HCT116 (cell line): ENCODE measurements at regions not wholly inside any gene's neighbourhood (a gene's known extent, or its start where the extent isn't known, plus 50 kb on each side); places are given as distances from the start of the nearest gene placed in this dataset.

Experiments used
- ATAC-seq: fragments of 200-7000 bp; cut with Tn5 transposase; 2 replicates; pipeline ENCODE4 v1.9.1; 2020; ENCODE audit warnings: mild to moderate bottlenecking, moderate library complexity
- BruUV-seq: library from RNA; stranded (reverse); fragments of 400-500 nt; replicated peaks from 2 replicates; lab custom pipeline; 2021; lab: Mats Ljungman, UMichigan
- CTCF ChIA-PET: fragments of 300-600 bp; sonication (Branson Sonifier 250); formaldehyde crosslinking; loops from one replicate; lab custom pipeline; 2021; ENCODE audit warnings: antibody characterized with exemption; lab: Charles Lee
- POLR2A ChIA-PET: fragments of 300-600, 350-600 bp; sonication (Branson Sonifier 250); formaldehyde crosslinking; loops from one replicate; lab custom pipeline; 2021; ENCODE audit warnings: antibody characterized with exemption; lab: Charles Lee
- RAD21 ChIA-PET, 2 experiments: fragments of 300-600 bp; sonication (Branson Sonifier 250); formaldehyde crosslinking; loops; one replicate each; lab custom pipeline; 2023; ENCODE audit warnings: low total read pairs in 2 of 2; ENCODE audit not compliant: uncharacterized antibody in 2 of 2, unreplicated experiment in 2 of 2, low non-redundant PET in 1 of 2; lab: Charles Lee
- DNase-seq: peaks from one replicate; pipeline ENCODE4 v3.0.0-alpha.2; 2010; ENCODE audit warnings: low read depth, low spot score
- H2AFZ ChIP-seq: fragments of 200-600 bp; shearing (Covaris generic), sonication (generic); 2 replicates; pipeline ENCODE4 v1.6.1; 2017; ENCODE audit warnings: low read depth, mixed run types, mixed read lengths, antibody characterized with exemption, low read length; ENCODE audit not compliant: poor library complexity, severe bottlenecking
- H3K27ac ChIP-seq: 2 replicates; pipeline ENCODE4 v1.5.1; 2012; ENCODE audit warnings: low read depth, low read length
- H3K27me3 ChIP-seq: fragments of 200-600 bp; sonication (generic); 2 replicates; pipeline ENCODE4 v1.6.1; 2016; ENCODE audit warnings: mixed run types, low read length, mixed read lengths; ENCODE audit not compliant: insufficient read depth
- H3K36me3 ChIP-seq, 2 experiments: fragments of 200-500 bp in 1 of 2; fragments of 200-600 bp in 1 of 2; sonication (Bioruptor generic) in 1 of 2; sonication (generic) in 1 of 2; 2 replicates each; pipeline versions ENCODE4 v1.5.1 to v1.6.1; 2014 to 2016; ENCODE audit warnings: low read length in 2 of 2, inconsistent platforms in 1 of 2, mixed read lengths in 1 of 2, mixed run types in 1 of 2; ENCODE audit not compliant: insufficient read depth in 2 of 2, control insufficient read depth in 1 of 2
- H3K4me1 ChIP-seq, 2 experiments: fragments of 200-600 bp in 1 of 2; sonication (generic) in 1 of 2; 2 replicates each; pipeline versions ENCODE4 v1.5.1 to v1.6.1; 2012 to 2017; ENCODE audit warnings: low read length in 2 of 2, inconsistent platforms in 1 of 2, mild to moderate bottlenecking in 1 of 2, mixed read lengths in 1 of 2, mixed run types in 1 of 2, moderate library complexity in 1 of 2; ENCODE audit not compliant: insufficient read depth in 2 of 2, control insufficient read depth in 1 of 2
- H3K4me2 ChIP-seq: fragments of 200-600 bp; sonication (generic); 2 replicates; pipeline ENCODE4 v1.6.1; 2017; ENCODE audit warnings: mixed run types, low read length, mixed read lengths
- H3K4me3 ChIP-seq, 2 experiments: fragments of 200-600 bp in 1 of 2; sonication (generic) in 1 of 2; replicated peaks in 1 of 2; 2 replicates each; pipeline ENCODE4 v1.5.1; 2011 to 2016; ENCODE audit warnings: low read length in 2 of 2, control low read depth in 1 of 2, low read depth in 1 of 2, mild to moderate bottlenecking in 1 of 2, mixed read lengths in 1 of 2, mixed run types in 1 of 2
- H3K79me2 ChIP-seq: fragments of 200-600 bp; sonication (generic); 2 replicates; pipeline ENCODE4 v1.6.1; 2017; ENCODE audit warnings: mild to moderate bottlenecking, mixed run types, low read length, moderate library complexity, mixed read lengths; ENCODE audit not compliant: insufficient read depth
- H3K9ac ChIP-seq: fragments of 200-600 bp; sonication (generic); 2 replicates; pipeline ENCODE4 v1.6.1; 2016; ENCODE audit warnings: low read length, mixed read lengths
- H3K9me2 ChIP-seq: fragments of 200-600 bp; sonication (generic), shearing (Covaris generic); 2 replicates; pipeline ENCODE4 v1.6.1; 2017; ENCODE audit warnings: mixed run types, mild to moderate bottlenecking, moderate library complexity; ENCODE audit not compliant: insufficient read depth
- H3K9me3 ChIP-seq, 2 experiments: fragments of 200-500 bp in 1 of 2; fragments of 200-600 bp in 1 of 2; sonication (Bioruptor generic) in 1 of 2; sonication (generic) in 1 of 2; 2 replicates each; pipeline ENCODE4 v1.6.1; 2014 to 2017; ENCODE audit warnings: low read length in 2 of 2, mixed read lengths in 2 of 2, inconsistent platforms in 1 of 2, low read depth in 1 of 2, mild to moderate bottlenecking in 1 of 2, mixed run types in 1 of 2, moderate library complexity in 1 of 2; ENCODE audit not compliant: control insufficient read depth in 1 of 2, insufficient read depth in 1 of 2
- H4K20me1 ChIP-seq: fragments of 200-600 bp; sonication (generic), shearing (Covaris generic); 2 replicates; pipeline ENCODE4 v1.6.1; 2017; ENCODE audit warnings: mixed run types, mild to moderate bottlenecking, moderate library complexity; ENCODE audit not compliant: insufficient read depth
- CBX3 ChIP-seq: IDR thresholded peaks from 2 replicates; pipeline ENCODE4 v1.6.1; 2012; ENCODE audit warnings: low read depth
- CEBPB ChIP-seq: IDR thresholded peaks from 2 replicates; pipeline ENCODE4 v1.6.1; 2012; ENCODE audit warnings: low read depth
- EGR1 ChIP-seq: IDR thresholded peaks from 2 replicates; pipeline ENCODE4 v1.6.1; 2012; ENCODE audit warnings: low read depth
- ELF1 ChIP-seq: IDR thresholded peaks from 2 replicates; pipeline ENCODE4 v1.6.1; 2012; ENCODE audit warnings: low read depth, borderline replicate concordance
- EZH2phosphoT487 ChIP-seq: fragments of 200-600 bp; IDR thresholded peaks from 2 replicates; pipeline ENCODE4 v1.6.1; 2018; ENCODE audit warnings: antibody characterized with exemption, borderline replicate concordance
- FOSL1 ChIP-seq: IDR thresholded peaks from 2 replicates; pipeline ENCODE4 v1.6.1; 2012; ENCODE audit warnings: low read depth
- JUND ChIP-seq: IDR thresholded peaks from 2 replicates; pipeline ENCODE4 v1.6.1; 2012
- POLR2A ChIP-seq: IDR thresholded peaks from 2 replicates; pipeline ENCODE4 v1.7.0; 2011; ENCODE audit warnings: borderline replicate concordance; ENCODE audit not compliant: insufficient read depth, insufficient read length; ENCODE audit errors: extremely low read depth
- POLR2AphosphoS5 ChIP-seq: IDR thresholded peaks from 2 replicates; pipeline ENCODE4 v1.6.1; 2011; ENCODE audit warnings: mild to moderate bottlenecking, low read depth, low read length, moderate library complexity
- RAD21 ChIP-seq: IDR thresholded peaks from 2 replicates; pipeline ENCODE4 v1.6.1; 2012; ENCODE audit warnings: low read depth, mild to moderate bottlenecking
- SIN3A ChIP-seq: IDR thresholded peaks from 2 replicates; pipeline ENCODE4 v1.6.1; 2012; ENCODE audit warnings: low read depth
- SP1 ChIP-seq: IDR thresholded peaks from 2 replicates; pipeline ENCODE4 v1.6.1; 2012; ENCODE audit warnings: low read depth
- SRF ChIP-seq: IDR thresholded peaks from 2 replicates; pipeline ENCODE4 v1.6.1; 2012; ENCODE audit warnings: low read depth
- TCF7L2 ChIP-seq: IDR thresholded peaks from 2 replicates; pipeline ENCODE4 v1.7.0; 2011; ENCODE audit warnings: borderline replicate concordance, inconsistent platforms; ENCODE audit not compliant: insufficient read depth, insufficient read length; ENCODE audit errors: extremely low read depth
- YY1 ChIP-seq: IDR thresholded peaks from 2 replicates; pipeline ENCODE4 v1.6.1; 2011; ENCODE audit warnings: low read length, low read depth, moderate library complexity, mild to moderate bottlenecking; ENCODE audit not compliant: insufficient replicate concordance; ENCODE audit errors: extremely low read depth
- ZFX ChIP-seq: fragments of 450-650 bp; IDR thresholded peaks from 2 replicates; pipeline ENCODE4 v1.6.1; 2017
- ZNF274 ChIP-seq: fragments of 200-500 bp; sonication (Bioruptor generic); IDR thresholded peaks from 2 replicates; pipeline ENCODE4 v1.6.1; 2014; ENCODE audit warnings: mild to moderate bottlenecking, low read depth, low read length, inconsistent platforms
- intact Hi-C: fragments of 100-400 bp; cut with micrococcal nuclease; formaldehyde crosslinking; loops from 2 replicates; pipeline ENCODE4 v1.10.0; 2022
- TF ChIP-seq, protein P1 (sequence below): IDR thresholded peaks from 2 replicates; pipeline ENCODE4 v1.6.1; 2012
- TF ChIP-seq, protein P2 (sequence below), 3 experiments: fragments of 200-600 bp in 1 of 3; sonication (generic) in 1 of 3; IDR thresholded peaks in 2 of 3; conservative IDR thresholded peaks in 1 of 3; 2 replicates each; pipeline ENCODE4 v1.5.1; 2012 to 2017; ENCODE audit warnings: low read depth in 2 of 3, low read length in 2 of 3, antibody characterized with exemption in 1 of 3, borderline replicate concordance in 1 of 3, control low read depth in 1 of 3, mild to moderate bottlenecking in 1 of 3, mixed read lengths in 1 of 3, mixed run types in 1 of 3, moderate library complexity in 1 of 3; ENCODE audit not compliant: insufficient read depth in 1 of 3
- TF ChIP-seq, protein P3 (sequence below): IDR thresholded peaks from 2 replicates; pipeline ENCODE4 v1.6.1; 2012; ENCODE audit warnings: low read depth
- TF ChIP-seq, protein P4 (sequence below): IDR thresholded peaks from 2 replicates; pipeline ENCODE4 v1.6.1; 2012

DNA sequence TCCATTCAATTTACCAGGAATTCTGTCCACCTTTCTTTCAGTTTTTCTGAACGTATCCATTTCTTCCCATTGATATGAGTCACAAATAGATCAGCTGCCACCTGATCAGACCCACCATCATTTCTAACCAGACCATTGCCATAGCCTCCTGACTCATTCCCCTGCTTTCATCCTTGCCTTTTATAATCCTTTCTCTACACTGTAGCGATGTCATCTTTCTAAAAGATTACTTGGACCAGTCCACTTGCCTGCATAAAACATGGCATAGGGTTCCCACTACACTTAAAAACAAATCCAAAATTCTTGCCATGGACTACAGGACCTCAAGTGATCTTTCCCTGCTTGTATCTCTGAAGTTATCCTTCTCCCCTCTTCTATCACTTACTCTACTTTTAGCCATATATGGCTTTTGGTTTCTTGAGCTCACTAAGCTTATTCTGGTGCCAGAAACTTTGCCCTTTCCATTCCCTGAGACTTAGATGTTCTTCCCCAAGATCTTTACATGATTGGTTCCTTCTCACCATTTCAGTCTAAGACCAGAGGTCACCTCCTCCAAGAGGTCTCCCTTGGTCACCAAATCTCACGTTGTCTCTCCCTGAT, 149.5 kb upstream of the KRR1 start:
- CTCF ChIA-PET: no interaction called here
- Histone ChIP-seq H3K9me3 (no peaks in the 10 kb centered on the region), H3K4me3 (no peak overlapping the region), H3K79me2 (no peaks in the 10 kb centered on the region), H3K9me2 (no peaks in the 10 kb centered on the region), H3K9ac (peak overlapping the region; percentile 64), H2AFZ (no peak overlapping the region), H3K27me3 (no peaks in the 10 kb centered on the region), H4K20me1 (no peaks in the 10 kb centered on the region), H3K4me2 (peak overlapping the region; percentile 56), H3K36me3 (0 out of 4 replicates have a peak, but pooled peaks cover 0 to 3% of the 10 kb centered on the region in 2 experiments), H3K4me1 (peaks cover 90 to 97% of the 10 kb centered on the region in 2 experiments), H3K27ac (peak overlapping the region; percentile 99)
- BruUV-seq: no TSS peak
- POLR2A ChIA-PET: interaction anchor here (0.9 to 12.3 kb wide), 25 partner anchors 9 to 794 kb away, joined by 3 to 271 read pairs (median 5); partner anchors contain the start of genes BBS10 and PHLDA1
- peak; percentile 73 for DNase-seq
- TF ChIP-seq, protein P1, sequence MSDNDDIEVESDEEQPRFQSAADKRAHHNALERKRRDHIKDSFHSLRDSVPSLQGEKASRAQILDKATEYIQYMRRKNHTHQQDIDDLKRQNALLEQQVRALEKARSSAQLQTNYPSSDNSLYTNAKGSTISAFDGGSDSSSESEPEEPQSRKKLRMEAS: no peak
- TF ChIP-seq JUND: peak; percentile 78
- TF ChIP-seq YY1: no peak
- TF ChIP-seq, protein P2, sequence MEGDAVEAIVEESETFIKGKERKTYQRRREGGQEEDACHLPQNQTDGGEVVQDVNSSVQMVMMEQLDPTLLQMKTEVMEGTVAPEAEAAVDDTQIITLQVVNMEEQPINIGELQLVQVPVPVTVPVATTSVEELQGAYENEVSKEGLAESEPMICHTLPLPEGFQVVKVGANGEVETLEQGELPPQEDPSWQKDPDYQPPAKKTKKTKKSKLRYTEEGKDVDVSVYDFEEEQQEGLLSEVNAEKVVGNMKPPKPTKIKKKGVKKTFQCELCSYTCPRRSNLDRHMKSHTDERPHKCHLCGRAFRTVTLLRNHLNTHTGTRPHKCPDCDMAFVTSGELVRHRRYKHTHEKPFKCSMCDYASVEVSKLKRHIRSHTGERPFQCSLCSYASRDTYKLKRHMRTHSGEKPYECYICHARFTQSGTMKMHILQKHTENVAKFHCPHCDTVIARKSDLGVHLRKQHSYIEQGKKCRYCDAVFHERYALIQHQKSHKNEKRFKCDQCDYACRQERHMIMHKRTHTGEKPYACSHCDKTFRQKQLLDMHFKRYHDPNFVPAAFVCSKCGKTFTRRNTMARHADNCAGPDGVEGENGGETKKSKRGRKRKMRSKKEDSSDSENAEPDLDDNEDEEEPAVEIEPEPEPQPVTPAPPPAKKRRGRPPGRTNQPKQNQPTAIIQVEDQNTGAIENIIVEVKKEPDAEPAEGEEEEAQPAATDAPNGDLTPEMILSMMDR (IDR thresholded peaks at IDR 0.05 in 2 of 3, conservative IDR thresholded peaks at IDR 0.05 in 1 of 3; ENCODE audit: borderline replicate concordance in 1 of 3, insufficient read depth in 1 of 3, low read depth in 2 of 3, low read length in 2 of 3): no peak
- no peak for TF ChIP-seq CEBPB
- TF ChIP-seq CBX3: no peak
- peak; percentile 84 for TF ChIP-seq SRF
- no peak for TF ChIP-seq RAD21
- TF ChIP-seq SP1: no peak
- TF ChIP-seq, protein P3, sequence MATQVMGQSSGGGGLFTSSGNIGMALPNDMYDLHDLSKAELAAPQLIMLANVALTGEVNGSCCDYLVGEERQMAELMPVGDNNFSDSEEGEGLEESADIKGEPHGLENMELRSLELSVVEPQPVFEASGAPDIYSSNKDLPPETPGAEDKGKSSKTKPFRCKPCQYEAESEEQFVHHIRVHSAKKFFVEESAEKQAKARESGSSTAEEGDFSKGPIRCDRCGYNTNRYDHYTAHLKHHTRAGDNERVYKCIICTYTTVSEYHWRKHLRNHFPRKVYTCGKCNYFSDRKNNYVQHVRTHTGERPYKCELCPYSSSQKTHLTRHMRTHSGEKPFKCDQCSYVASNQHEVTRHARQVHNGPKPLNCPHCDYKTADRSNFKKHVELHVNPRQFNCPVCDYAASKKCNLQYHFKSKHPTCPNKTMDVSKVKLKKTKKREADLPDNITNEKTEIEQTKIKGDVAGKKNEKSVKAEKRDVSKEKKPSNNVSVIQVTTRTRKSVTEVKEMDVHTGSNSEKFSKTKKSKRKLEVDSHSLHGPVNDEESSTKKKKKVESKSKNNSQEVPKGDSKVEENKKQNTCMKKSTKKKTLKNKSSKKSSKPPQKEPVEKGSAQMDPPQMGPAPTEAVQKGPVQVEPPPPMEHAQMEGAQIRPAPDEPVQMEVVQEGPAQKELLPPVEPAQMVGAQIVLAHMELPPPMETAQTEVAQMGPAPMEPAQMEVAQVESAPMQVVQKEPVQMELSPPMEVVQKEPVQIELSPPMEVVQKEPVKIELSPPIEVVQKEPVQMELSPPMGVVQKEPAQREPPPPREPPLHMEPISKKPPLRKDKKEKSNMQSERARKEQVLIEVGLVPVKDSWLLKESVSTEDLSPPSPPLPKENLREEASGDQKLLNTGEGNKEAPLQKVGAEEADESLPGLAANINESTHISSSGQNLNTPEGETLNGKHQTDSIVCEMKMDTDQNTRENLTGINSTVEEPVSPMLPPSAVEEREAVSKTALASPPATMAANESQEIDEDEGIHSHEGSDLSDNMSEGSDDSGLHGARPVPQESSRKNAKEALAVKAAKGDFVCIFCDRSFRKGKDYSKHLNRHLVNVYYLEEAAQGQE: no peak
- no peak for TF ChIP-seq EGR1
- TF ChIP-seq SIN3A: peak; percentile 35
- TF ChIP-seq FOSL1: peak; percentile 80
- no peak for TF ChIP-seq EZH2phosphoT487
- TF ChIP-seq ZNF274: no peak
- TF ChIP-seq TCF7L2: peak; percentile 73
- TF ChIP-seq ZFX: no peak
- peak; percentile 14; the same call in 1 of the 2 replicates for TF ChIP-seq POLR2AphosphoS5
- TF ChIP-seq, protein P4, sequence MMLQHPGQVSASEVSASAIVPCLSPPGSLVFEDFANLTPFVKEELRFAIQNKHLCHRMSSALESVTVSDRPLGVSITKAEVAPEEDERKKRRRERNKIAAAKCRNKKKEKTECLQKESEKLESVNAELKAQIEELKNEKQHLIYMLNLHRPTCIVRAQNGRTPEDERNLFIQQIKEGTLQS: no peak
- no peak for TF ChIP-seq ELF1
- TF ChIP-seq POLR2A: peak; percentile 24
- intact Hi-C loops: loop anchor here (1.0 to 5.0 kb wide), 3 partner anchors 21 to 668 kb away; no protein-coding TSS in a partner anchor
- RAD21 ChIA-PET: no interaction called here
- peak; percentile 20 for ATAC-seq
